HEK293 (cell line): ENCODE measurements at regions not wholly inside any gene's neighbourhood (a gene's known extent, or its start where the extent isn't known, plus 50 kb on each side); places are given as distances from the start of the nearest gene placed in this dataset.

Experiments used
- CTCF ChIA-PET: fragments of 350-600 bp; formaldehyde crosslinking; extraction: SDS; loops from one replicate; lab custom pipeline; 2021; ENCODE audit warnings: antibody characterized with exemption; lab: Yijun Ruan, JAX
- POLR2A ChIA-PET: fragments of 300-600 bp; formaldehyde crosslinking; extraction: SDS; loops from one replicate; lab custom pipeline; 2020; ENCODE audit warnings: antibody characterized with exemption, inconsistent platforms; lab: Yijun Ruan, JAX
- H3K27ac ChIP-seq: fragments of 200-500 bp; sonication (Bioruptor generic); 2 replicates; pipeline ENCODE4 v1.5.1; 2014; ENCODE audit warnings: low read depth, low read length, control low read depth, inconsistent platforms; ENCODE audit errors: extremely low read depth
- H3K36me3 ChIP-seq, 2 experiments: fragments of 200-500 bp in 1 of 2; sonication (Bioruptor generic) in 1 of 2; 1 replicate in 1 of 2; 2 replicates in 1 of 2; pipeline ENCODE4 v1.5.1; 2014 to 2017; ENCODE audit warnings: inconsistent platforms in 2 of 2, low read length in 2 of 2; ENCODE audit not compliant: control insufficient read depth in 2 of 2, insufficient read depth in 1 of 2
- H3K4me1 ChIP-seq: fragments of 200-500 bp; sonication (Bioruptor generic); 2 replicates; pipeline ENCODE4 v1.5.1; 2014; ENCODE audit warnings: mild to moderate bottlenecking, low read length, inconsistent platforms; ENCODE audit not compliant: control insufficient read depth, insufficient read depth
- H3K4me3 ChIP-seq: 2 replicates; pipeline ENCODE4 v1.5.1; 2011; ENCODE audit warnings: low read depth, mild to moderate bottlenecking, control low read depth, low read length, moderate library complexity
- H3K9me3 ChIP-seq: fragments of 200-500 bp; sonication (Bioruptor generic); 2 replicates; pipeline ENCODE4 v1.5.1; 2014; ENCODE audit warnings: low read depth, low read length, inconsistent platforms; ENCODE audit not compliant: control insufficient read depth, insufficient read depth
- GLI2 ChIP-seq: fragments of 450-650 bp; formaldehyde crosslinking; IDR thresholded peaks from 2 replicates; pipeline ENCODE4; 2017; ENCODE audit warnings: missing biosample characterization, missing genetic modification characterization, low read depth, borderline replicate concordance
- HIC1 ChIP-seq: fragments of 450-650 bp; formaldehyde crosslinking; IDR thresholded peaks from 2 replicates; pipeline ENCODE4 v1.5.1; 2016; ENCODE audit warnings: missing biosample characterization, missing genetic modification characterization
- INSM2 ChIP-seq: fragments of 450-650 bp; formaldehyde crosslinking; IDR thresholded peaks from 2 replicates; pipeline ENCODE4 v1.5.1; 2016; ENCODE audit warnings: missing biosample characterization, missing genetic modification characterization
- KLF17 ChIP-seq: fragments of 450-650 bp; formaldehyde crosslinking; IDR thresholded peaks from 2 replicates; pipeline ENCODE4 v1.5.1; 2016; ENCODE audit warnings: missing biosample characterization, missing genetic modification characterization
- SCRT2 ChIP-seq: fragments of 450-650 bp; formaldehyde crosslinking; IDR thresholded peaks from 2 replicates; pipeline ENCODE4 v1.5.1; 2016; ENCODE audit warnings: missing biosample characterization, missing genetic modification characterization
- SP3 ChIP-seq: fragments of 450-650 bp; formaldehyde crosslinking; IDR thresholded peaks from 2 replicates; pipeline ENCODE4 v1.5.1; 2016; ENCODE audit warnings: missing biosample characterization, missing genetic modification characterization
- ZBTB20 ChIP-seq: fragments of 450-650 bp; formaldehyde crosslinking; IDR thresholded peaks from 2 replicates; pipeline ENCODE4 v1.5.1; 2016; ENCODE audit warnings: missing biosample characterization, missing genetic modification characterization
- ZBTB26 ChIP-seq: fragments of 450-650 bp; formaldehyde crosslinking; optimal IDR thresholded peaks from 2 replicates; pipeline ENCODE3; 2016; ENCODE audit warnings: missing biosample characterization, mild to moderate bottlenecking, missing genetic modification characterization
- ZBTB48 ChIP-seq: fragments of 450-650 bp; formaldehyde crosslinking; IDR thresholded peaks from 2 replicates; pipeline ENCODE4 v1.5.1; 2016; ENCODE audit warnings: missing biosample characterization, missing genetic modification characterization
- ZBTB6 ChIP-seq: fragments of 450-650 bp; formaldehyde crosslinking; IDR thresholded peaks from 2 replicates; pipeline ENCODE4 v1.5.1; 2017; ENCODE audit warnings: missing biosample characterization, missing genetic modification characterization
- ZFHX2 ChIP-seq: fragments of 450-650 bp; formaldehyde crosslinking; conservative IDR thresholded peaks from 2 replicates; pipeline ENCODE4 v1.5.1; 2016; ENCODE audit warnings: missing biosample characterization, missing genetic modification characterization
- ZFP37 ChIP-seq: fragments of 450-650 bp; formaldehyde crosslinking; IDR thresholded peaks from 2 replicates; pipeline ENCODE4 v1.5.1; 2016; ENCODE audit warnings: missing biosample characterization, missing genetic modification characterization
- ZNF121 ChIP-seq: fragments of 450-650 bp; formaldehyde crosslinking; IDR thresholded peaks from 2 replicates; pipeline ENCODE4 v1.5.1; 2016; ENCODE audit warnings: missing biosample characterization, missing genetic modification characterization
- ZNF184 ChIP-seq: fragments of 450-650 bp; IDR thresholded peaks from 2 replicates; pipeline ENCODE4 v1.5.1; 2018; ENCODE audit warnings: missing biosample characterization, mild to moderate bottlenecking, missing genetic modification characterization
- ZNF311 ChIP-seq: fragments of 450-650 bp; formaldehyde crosslinking; IDR thresholded peaks from 2 replicates; pipeline ENCODE4 v1.5.1; 2017; ENCODE audit warnings: missing biosample characterization, missing genetic modification characterization, borderline replicate concordance
- ZNF398 ChIP-seq: fragments of 450-650 bp; formaldehyde crosslinking; IDR thresholded peaks from 2 replicates; pipeline ENCODE4 v1.5.1; 2017; ENCODE audit warnings: missing biosample characterization, missing genetic modification characterization
- ZNF416 ChIP-seq: fragments of 450-650 bp; formaldehyde crosslinking; IDR thresholded peaks from 2 replicates; pipeline ENCODE4 v1.5.1; 2016; ENCODE audit warnings: missing biosample characterization, missing genetic modification characterization
- ZNF501 ChIP-seq: fragments of 450-650 bp; formaldehyde crosslinking; IDR thresholded peaks from 2 replicates; pipeline ENCODE4 v1.5.1; 2016; ENCODE audit warnings: missing biosample characterization, missing genetic modification characterization
- ZNF529 ChIP-seq: fragments of 450-650 bp; formaldehyde crosslinking; IDR thresholded peaks from 2 replicates; pipeline ENCODE4 v1.5.1; 2017; ENCODE audit warnings: missing genetic modification characterization, missing biosample characterization; ENCODE audit not compliant: insufficient replicate concordance
- ZNF629 ChIP-seq: fragments of 450-650 bp; formaldehyde crosslinking; IDR thresholded peaks from 2 replicates; pipeline ENCODE4 v1.5.1; 2017; ENCODE audit warnings: missing biosample characterization, missing genetic modification characterization
- ZNF76 ChIP-seq: fragments of 450-650 bp; formaldehyde crosslinking; IDR thresholded peaks from 2 replicates; pipeline ENCODE4; 2016; ENCODE audit warnings: low read depth, missing biosample characterization, missing genetic modification characterization, borderline replicate concordance
- ZSCAN23 ChIP-seq: fragments of 450-650 bp; formaldehyde crosslinking; IDR thresholded peaks from 2 replicates; pipeline ENCODE4 v1.5.1; 2016; ENCODE audit warnings: missing biosample characterization, missing genetic modification characterization

- H3K4me3 ChIP-seq, result peak overlapping the region; percentile 45
- POLR2A ChIA-PET, result interaction anchor here (0.6 to 1.6 kb wide), 2 partner anchors 69 kb away, joined by 3 read pairs; no protein-coding TSS in a partner anchor
- H3K9me3 ChIP-seq, result no peaks in the 10 kb centered on the region
- CTCF ChIA-PET, result interaction anchor here (0.7 to 6.1 kb wide), 14 partner anchors 9 to 303 kb away, joined by 3 to 49 read pairs (median 4); no protein-coding TSS in a partner anchor
- 0 out of 2 replicates have a peak, but pooled peaks have one; percentile 6 for TF ChIP-seq ZNF629 (tag by site-specific recombination)
- TF ChIP-seq HIC1 (tag by site-specific recombination), result no peak
- TF ChIP-seq ZNF529 (tag by site-specific recombination), result no peak
- TF ChIP-seq ZBTB20 (tag by site-specific recombination), result no peak
- no peak for TF ChIP-seq ZNF311 (tag by site-specific recombination)
- no peak for TF ChIP-seq ZNF501 (tag by site-specific recombination)
- TF ChIP-seq ZBTB26 (tag by site-specific recombination), result no peak
- TF ChIP-seq ZNF121 (tag by site-specific recombination), result no peak
- no peak for TF ChIP-seq INSM2 (tag by site-specific recombination)
- no peak for TF ChIP-seq ZSCAN23 (tag by site-specific recombination)
- TF ChIP-seq SP3 (tag by site-specific recombination), result no peak
- no peak for TF ChIP-seq ZNF76
- TF ChIP-seq ZFHX2 (tag by site-specific recombination), result peak; percentile 42; the same call in 1 of the 2 replicates
- no peak for TF ChIP-seq ZBTB6 (tag by site-specific recombination)
- no peak for TF ChIP-seq KLF17 (tag by site-specific recombination)
- no peak for TF ChIP-seq GLI2 (tag by site-specific recombination)
- TF ChIP-seq SCRT2, result peak; percentile 37; the same call in 1 of the 2 replicates
- no peak for TF ChIP-seq ZFP37 (tag by site-specific recombination)
- no peak for TF ChIP-seq ZBTB48
- no peak for TF ChIP-seq ZNF184
- TF ChIP-seq ZNF416 (tag by site-specific recombination), result no peak
- TF ChIP-seq ZNF398 (tag by site-specific recombination), result no peak
- no peaks in the 10 kb centered on the region for H3K36me3 ChIP-seq
- H3K27ac ChIP-seq, result no peak overlapping the region
- peaks cover 3% of the 10 kb centered on the region; the same call in 1 of the 2 replicates for H3K4me1 ChIP-seq
Measured at GRCh38 chr11:43575913-43576310, 104.6 kb upstream of the HSD17B12 start.
